Inflammatory macrophage (primary cell): ENCODE measurements at regions not wholly inside any gene's neighbourhood (a gene's known extent, or its start where the extent isn't known, plus 50 kb on each side); places are given as distances from the start of the nearest gene placed in this dataset.
"Not testable (repeated sequence)": the region's sequence is repeated elsewhere in the genome, so short reads cannot be mapped to it uniquely, and the experiment has no call there.

ENCODE experiments used
- DNase-seq, 2 donors: peaks; one replicate each; pipeline ENCODE4 v3.0.0-alpha.2; 2020 to 2022

GRCh38 chr16:32116533-32116932 is 136.6 kb upstream of the TP53TG3D start:
- DNase-seq = not testable (repeated sequence)

- peak in 1 of 2 donors; percentile 2 for DNase-seq
Measured at GRCh38 chr16:32120372-32120771, 132.7 kb upstream of the TP53TG3D start.

- DNase-seq = peak in 1 of 2 donors; percentile 2
Measured at GRCh38 chr16:32120779-32121178, 132.3 kb upstream of the TP53TG3D start.

GRCh38 chr16:32121273-32121900 is 131.7 kb upstream of the TP53TG3D start:
- not testable (repeated sequence) for DNase-seq

- DNase-seq = not testable (repeated sequence)
Measured at GRCh38 chr16:32152434-32152833, 100.7 kb upstream of the TP53TG3D start.

- not testable (repeated sequence) for DNase-seq
Measured at GRCh38 chr16:32187918-32188669, 65.0 kb upstream of the TP53TG3D start.

- DNase-seq = not testable (repeated sequence)
Measured at GRCh38 chr16:32202585-32202984, 50.5 kb upstream of the TP53TG3D start.
